Progenitor cell of endocrine pancreas (in vitro differentiated cells): ENCODE measurements at regions not wholly inside any gene's neighbourhood (a gene's known extent, or its start where the extent isn't known, plus 50 kb on each side); places are given as distances from the start of the nearest gene placed in this dataset.

Experiments
- DNase-seq: peaks from one replicate; pipeline ENCODE4 v3.0.0; 2021; ENCODE audit warnings: low spot score; ENCODE audit not compliant: unreplicated experiment
- H3K27ac Mint-ChIP-seq: 2 replicates; pipeline ENCODE4 v1.8.0; 2021; ENCODE audit warnings: mild to moderate bottlenecking, moderate library complexity, mixed read lengths
- H3K27me3 Mint-ChIP-seq: 2 replicates; pipeline ENCODE4 v1.8.0; 2021; ENCODE audit warnings: mixed read lengths
- H3K36me3 Mint-ChIP-seq: 2 replicates; pipeline ENCODE4 v1.8.0; 2022; ENCODE audit warnings: mixed read lengths; ENCODE audit not compliant: insufficient read depth
- H3K4me1 Mint-ChIP-seq: 2 replicates; pipeline ENCODE4 v1.8.0; 2021; ENCODE audit warnings: low read depth, mixed read lengths
- H3K4me3 Mint-ChIP-seq: 2 replicates; pipeline ENCODE4 v1.8.0; 2021; ENCODE audit warnings: low read depth, mild to moderate bottlenecking, moderate library complexity, mixed read lengths
- H3K9me3 Mint-ChIP-seq: 2 replicates; pipeline ENCODE4 v1.8.0; 2021; ENCODE audit warnings: low read depth, mixed read lengths
- TF ChIP-seq, protein P1 (sequence below): fragments of 200-600 bp; sonication (generic); IDR thresholded peaks from one replicate; pipeline ENCODE4 v1.5.0; 2021; ENCODE audit warnings: antibody characterized with exemption, mild to moderate bottlenecking; ENCODE audit not compliant: unreplicated experiment

GRCh38 chr1:60904099-60904851, 178.1 kb upstream of the NFIA start:
- Mint-ChIP-seq H3K27ac (no peak overlapping the region), H3K9me3 (no peaks in the 10 kb centered on the region), H3K4me1 (no peaks in the 10 kb centered on the region), H3K27me3 (peaks cover 3% of the 10 kb centered on the region), H3K4me3 (no peak overlapping the region), H3K36me3 (no peaks in the 10 kb centered on the region)
- DNase-seq: no peak
- TF ChIP-seq, protein P1, sequence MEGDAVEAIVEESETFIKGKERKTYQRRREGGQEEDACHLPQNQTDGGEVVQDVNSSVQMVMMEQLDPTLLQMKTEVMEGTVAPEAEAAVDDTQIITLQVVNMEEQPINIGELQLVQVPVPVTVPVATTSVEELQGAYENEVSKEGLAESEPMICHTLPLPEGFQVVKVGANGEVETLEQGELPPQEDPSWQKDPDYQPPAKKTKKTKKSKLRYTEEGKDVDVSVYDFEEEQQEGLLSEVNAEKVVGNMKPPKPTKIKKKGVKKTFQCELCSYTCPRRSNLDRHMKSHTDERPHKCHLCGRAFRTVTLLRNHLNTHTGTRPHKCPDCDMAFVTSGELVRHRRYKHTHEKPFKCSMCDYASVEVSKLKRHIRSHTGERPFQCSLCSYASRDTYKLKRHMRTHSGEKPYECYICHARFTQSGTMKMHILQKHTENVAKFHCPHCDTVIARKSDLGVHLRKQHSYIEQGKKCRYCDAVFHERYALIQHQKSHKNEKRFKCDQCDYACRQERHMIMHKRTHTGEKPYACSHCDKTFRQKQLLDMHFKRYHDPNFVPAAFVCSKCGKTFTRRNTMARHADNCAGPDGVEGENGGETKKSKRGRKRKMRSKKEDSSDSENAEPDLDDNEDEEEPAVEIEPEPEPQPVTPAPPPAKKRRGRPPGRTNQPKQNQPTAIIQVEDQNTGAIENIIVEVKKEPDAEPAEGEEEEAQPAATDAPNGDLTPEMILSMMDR: no peak

DNA sequence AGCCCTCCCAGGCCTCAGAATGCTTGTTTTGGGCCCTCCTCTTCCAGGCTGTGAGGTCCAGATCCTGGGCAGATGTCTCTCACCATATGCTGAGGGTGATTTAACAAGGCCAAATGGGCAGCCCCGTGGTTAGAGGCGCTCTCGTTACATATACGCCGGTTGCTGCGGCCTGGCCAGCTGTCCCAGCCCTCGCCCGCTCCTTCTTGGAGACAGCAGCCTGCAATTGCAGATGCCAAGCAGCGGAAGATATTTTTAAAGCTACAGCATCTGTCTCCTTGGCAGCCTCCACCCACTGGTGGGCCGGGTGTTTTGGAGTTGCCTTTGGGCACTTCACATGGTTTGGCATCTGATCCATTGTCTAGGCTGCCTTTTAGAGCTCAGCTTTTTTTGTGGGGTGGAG, 178.8 kb upstream of the NFIA start:
- no peaks in the 10 kb centered on the region for H3K36me3 Mint-ChIP-seq
- H3K9me3 Mint-ChIP-seq: no peaks in the 10 kb centered on the region
- H3K4me1 Mint-ChIP-seq: no peaks in the 10 kb centered on the region
- DNase-seq: no peak
- TF ChIP-seq, protein P1: no peak
- peaks cover 3% of the 10 kb centered on the region for H3K27me3 Mint-ChIP-seq
- no peak overlapping the region for H3K4me3 Mint-ChIP-seq
- no peak overlapping the region for H3K27ac Mint-ChIP-seq

GRCh38 chr1:60899464-60899863, 182.9 kb upstream of the NFIA start:
- no peaks in the 10 kb centered on the region for H3K9me3 Mint-ChIP-seq

GRCh38 chr1:60898987-60899386, 183.4 kb upstream of the NFIA start:
- Mint-ChIP-seq H3K36me3 (no peaks in the 10 kb centered on the region), H3K9me3 (no peaks in the 10 kb centered on the region), H3K4me3 (no peak overlapping the region), H3K27ac (no peak overlapping the region), H3K27me3 (peaks cover 4% of the 10 kb centered on the region), H3K4me1 (peaks cover 13% of the 10 kb centered on the region)
- DNase-seq: no peak
- TF ChIP-seq, protein P1: no peak

More at GRCh38 chr1:60899464-60899863, 182.9 kb upstream of the NFIA start:
- peaks cover 8% of the 10 kb centered on the region for H3K4me1 Mint-ChIP-seq
- H3K27ac Mint-ChIP-seq: no peak overlapping the region
- TF ChIP-seq, protein P1: no peak
- H3K4me3 Mint-ChIP-seq: no peak overlapping the region
- H3K27me3 Mint-ChIP-seq: peaks cover 4% of the 10 kb centered on the region
- no peak for DNase-seq
- H3K36me3 Mint-ChIP-seq: no peaks in the 10 kb centered on the region

- peaks cover 18% of the 10 kb centered on the region for H3K4me1 Mint-ChIP-seq
- H3K27ac Mint-ChIP-seq: no peak overlapping the region
Measured at GRCh38 chr1:60898413-60898812, 183.9 kb upstream of the NFIA start.

More at GRCh38 chr1:60898413-60898812, 183.9 kb upstream of the NFIA start:
- no peaks in the 10 kb centered on the region for H3K9me3 Mint-ChIP-seq
- no peak for DNase-seq
- no peaks in the 10 kb centered on the region for H3K36me3 Mint-ChIP-seq
- no peak overlapping the region for H3K4me3 Mint-ChIP-seq
- TF ChIP-seq, protein P1: no peak
- H3K27me3 Mint-ChIP-seq: peaks cover 4% of the 10 kb centered on the region
